ENCODE measurements at regions not wholly inside any gene's neighbourhood (a gene's known extent, or its start where the extent isn't known, plus 50 kb on each side); places are given as distances from the start of the nearest gene placed in this dataset.

DNA sequence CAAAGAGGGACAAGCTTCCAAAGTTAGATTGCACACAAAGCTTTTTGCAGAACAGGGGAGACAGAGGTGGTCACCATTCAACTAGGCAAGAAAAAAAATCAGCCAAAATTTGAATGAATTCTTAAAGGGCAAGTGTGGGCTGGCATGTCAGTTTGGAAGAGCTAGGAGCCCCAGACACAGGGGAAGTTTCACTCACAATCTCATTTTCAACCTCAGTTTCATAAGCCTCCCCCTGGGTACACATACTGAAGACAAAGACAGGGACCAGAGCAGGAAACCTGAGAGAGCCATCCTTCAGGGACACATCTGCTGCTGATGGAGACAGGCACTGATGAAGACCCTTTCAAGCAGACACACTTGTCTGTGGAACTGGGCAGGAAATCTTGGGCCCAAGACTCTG lies 106.3 kb upstream of the PSMD7 start (continued):
- TF ChIP-seq, protein P1, sequence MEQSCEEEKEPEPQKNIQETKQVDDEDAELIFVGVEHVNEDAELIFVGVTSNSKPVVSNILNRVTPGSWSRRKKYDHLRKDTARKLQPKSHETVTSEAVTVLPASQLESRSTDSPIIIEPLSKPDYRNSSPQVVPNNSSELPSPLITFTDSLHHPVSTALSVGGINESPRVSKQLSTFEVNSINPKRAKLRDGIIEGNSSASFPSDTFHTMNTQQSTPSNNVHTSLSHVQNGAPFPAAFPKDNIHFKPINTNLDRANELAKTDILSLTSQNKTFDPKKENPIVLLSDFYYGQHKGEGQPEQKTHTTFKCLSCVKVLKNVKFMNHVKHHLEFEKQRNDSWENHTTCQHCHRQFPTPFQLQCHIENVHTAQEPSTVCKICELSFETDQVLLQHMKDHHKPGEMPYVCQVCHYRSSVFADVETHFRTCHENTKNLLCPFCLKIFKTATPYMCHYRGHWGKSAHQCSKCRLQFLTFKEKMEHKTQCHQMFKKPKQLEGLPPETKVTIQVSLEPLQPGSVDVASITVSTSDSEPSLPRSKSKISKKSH (CRISPR knock-in tag; IDR thresholded peaks at IDR 0.05; ENCODE audit: borderline replicate concordance) = no peak
- TF ChIP-seq, protein P2, sequence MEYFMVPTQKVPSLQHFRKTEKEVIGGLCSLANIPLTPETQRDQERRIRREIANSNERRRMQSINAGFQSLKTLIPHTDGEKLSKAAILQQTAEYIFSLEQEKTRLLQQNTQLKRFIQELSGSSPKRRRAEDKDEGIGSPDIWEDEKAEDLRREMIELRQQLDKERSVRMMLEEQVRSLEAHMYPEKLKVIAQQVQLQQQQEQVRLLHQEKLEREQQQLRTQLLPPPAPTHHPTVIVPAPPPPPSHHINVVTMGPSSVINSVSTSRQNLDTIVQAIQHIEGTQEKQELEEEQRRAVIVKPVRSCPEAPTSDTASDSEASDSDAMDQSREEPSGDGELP (IDR thresholded peaks at IDR 0.05; ENCODE audit: borderline replicate concordance, low read depth) = no peak
- TF ChIP-seq ZNF558 (CRISPR knock-in tag; IDR thresholded peaks at IDR 0.05; ENCODE audit: borderline replicate concordance) = no peak
- no peak for TF ChIP-seq GZF1 (CRISPR knock-in tag; IDR thresholded peaks at IDR 0.05)
- TF ChIP-seq ZNF274 (CRISPR knock-in tag; IDR thresholded peaks at IDR 0.05) = no peak
- no peak for TF ChIP-seq SMC3 (IDR thresholded peaks at IDR 0.05; ENCODE audit: low read length)
- TF ChIP-seq NFE2L2 (IDR thresholded peaks at IDR 0.05; ENCODE audit: low read length) = no peak
- TF ChIP-seq FOXK1 (CRISPR knock-in tag; IDR thresholded peaks at IDR 0.05; ENCODE audit: borderline replicate concordance, low read depth) = no peak
- no peak for TF ChIP-seq SMAD1 (CRISPR knock-in tag; IDR thresholded peaks at IDR 0.05; ENCODE audit: borderline replicate concordance, low read depth)
- TF ChIP-seq ZC3H4 (CRISPR knock-in tag; IDR thresholded peaks at IDR 0.05; ENCODE audit: borderline replicate concordance) = no peak
- TF ChIP-seq, protein P3, sequence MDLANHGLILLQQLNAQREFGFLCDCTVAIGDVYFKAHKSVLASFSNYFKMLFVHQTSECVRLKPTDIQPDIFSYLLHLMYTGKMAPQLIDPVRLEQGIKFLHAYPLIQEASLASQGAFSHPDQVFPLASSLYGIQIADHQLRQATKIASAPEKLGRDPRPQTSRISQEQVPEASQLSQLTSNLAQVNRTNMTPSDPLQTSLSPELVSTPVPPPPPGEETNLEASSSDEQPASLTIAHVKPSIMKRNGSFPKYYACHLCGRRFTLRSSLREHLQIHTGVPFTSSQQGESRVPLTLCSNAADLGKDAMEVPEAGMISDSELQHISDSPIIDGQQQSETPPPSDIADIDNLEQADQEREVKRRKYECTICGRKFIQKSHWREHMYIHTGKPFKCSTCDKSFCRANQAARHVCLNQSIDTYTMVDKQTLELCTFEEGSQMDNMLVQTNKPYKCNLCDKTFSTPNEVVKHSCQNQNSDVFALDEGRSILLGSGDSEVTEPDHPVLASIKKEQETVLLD (CRISPR knock-in tag; IDR thresholded peaks at IDR 0.05; ENCODE audit: low read depth) = no peak

Measured in HepG2 (cell line).